ENCODE measurements at regions not wholly inside any gene's neighbourhood (a gene's known extent, or its start where the extent isn't known, plus 50 kb on each side); places are given as distances from the start of the nearest gene placed in this dataset.

DNA sequence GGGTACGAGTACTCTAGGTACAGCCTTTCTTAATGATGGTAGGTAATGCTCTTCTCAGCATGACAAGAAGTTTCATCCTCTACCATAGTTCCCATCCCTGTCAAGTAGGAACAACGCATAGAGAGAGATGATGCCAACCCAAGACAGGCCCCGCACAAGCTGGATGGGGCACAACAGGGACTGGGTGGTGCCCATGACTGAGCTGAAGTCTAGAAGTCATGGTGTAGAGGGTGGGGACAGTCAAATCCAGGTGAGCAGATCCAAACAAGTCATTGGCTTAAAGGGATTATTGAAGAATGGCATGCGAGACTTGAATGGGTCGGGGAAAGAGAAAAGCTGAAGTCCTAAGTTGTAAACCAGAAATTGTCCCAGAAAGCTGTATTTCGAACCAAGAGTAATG lies 84.2 kb upstream of the MDM1 start:
- TF ChIP-seq, protein P1, sequence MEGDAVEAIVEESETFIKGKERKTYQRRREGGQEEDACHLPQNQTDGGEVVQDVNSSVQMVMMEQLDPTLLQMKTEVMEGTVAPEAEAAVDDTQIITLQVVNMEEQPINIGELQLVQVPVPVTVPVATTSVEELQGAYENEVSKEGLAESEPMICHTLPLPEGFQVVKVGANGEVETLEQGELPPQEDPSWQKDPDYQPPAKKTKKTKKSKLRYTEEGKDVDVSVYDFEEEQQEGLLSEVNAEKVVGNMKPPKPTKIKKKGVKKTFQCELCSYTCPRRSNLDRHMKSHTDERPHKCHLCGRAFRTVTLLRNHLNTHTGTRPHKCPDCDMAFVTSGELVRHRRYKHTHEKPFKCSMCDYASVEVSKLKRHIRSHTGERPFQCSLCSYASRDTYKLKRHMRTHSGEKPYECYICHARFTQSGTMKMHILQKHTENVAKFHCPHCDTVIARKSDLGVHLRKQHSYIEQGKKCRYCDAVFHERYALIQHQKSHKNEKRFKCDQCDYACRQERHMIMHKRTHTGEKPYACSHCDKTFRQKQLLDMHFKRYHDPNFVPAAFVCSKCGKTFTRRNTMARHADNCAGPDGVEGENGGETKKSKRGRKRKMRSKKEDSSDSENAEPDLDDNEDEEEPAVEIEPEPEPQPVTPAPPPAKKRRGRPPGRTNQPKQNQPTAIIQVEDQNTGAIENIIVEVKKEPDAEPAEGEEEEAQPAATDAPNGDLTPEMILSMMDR (IDR thresholded peaks at IDR 0.05; ENCODE audit: low read length): no peak
- TF ChIP-seq EZH2 (optimal IDR thresholded peaks at IDR 0.05; ENCODE audit: low read depth, low read length) (no peak), EZH2phosphoT487 (IDR thresholded peaks at IDR 0.05; ENCODE audit: low read length) (no peak)

All from MM.1S (cell line).